GM12878 (cell line): ENCODE measurements at regions not wholly inside any gene's neighbourhood (a gene's known extent, or its start where the extent isn't known, plus 50 kb on each side); places are given as distances from the start of the nearest gene placed in this dataset.

Experiments used
- ATAC-seq: fragments of 200-7000 bp; cut with Tn5 transposase; 3 replicates; pipeline ENCODE4 v1.9.1; 2020; ENCODE audit warnings: mild to moderate bottlenecking, moderate library complexity
- BruUV-seq: library from RNA; stranded (reverse); fragments of 400-500 nt; replicated peaks from 2 replicates; lab custom pipeline; 2021; lab: Mats Ljungman, UMichigan
- CTCF ChIA-PET: fragments of 300-600 bp; sonication (Branson Sonifier 250); formaldehyde crosslinking; extraction: SDS; loops from one replicate; lab custom pipeline; 2021; ENCODE audit warnings: inconsistent platforms; lab: Yijun Ruan, JAX
- POLR2A ChIA-PET: fragments of 350-600 bp; formaldehyde crosslinking; extraction: SDS; loops from one replicate; lab custom pipeline; 2021; ENCODE audit warnings: inconsistent platforms; lab: Charles Lee
- RAD21 ChIA-PET: fragments of 300-600 bp; sonication (Branson Sonifier 250); formaldehyde crosslinking; loops from one replicate; lab custom pipeline; 2023; ENCODE audit warnings: antibody characterized with exemption; ENCODE audit not compliant: unreplicated experiment; lab: Charles Lee
- SMC1A ChIA-PET: fragments of 300-600 bp; sonication (Branson Sonifier 250); formaldehyde crosslinking; loops from one replicate; lab custom pipeline; 2023; ENCODE audit not compliant: unreplicated experiment, uncharacterized antibody; lab: Charles Lee
- DNase-seq: peaks from one replicate; pipeline ENCODE4 v3.0.0-alpha.2; 2011; ENCODE audit warnings: low read depth, low spot score
- FAIRE-seq: peaks from 3 replicates; lab custom pipeline; 2011; peaks lifted over from hg19 to GRCh38; lab: Jason Lieb, UNC
- H2AFZ ChIP-seq: 2 replicates; pipeline ENCODE4 v1.6.0; 2011; ENCODE audit warnings: low read depth, low read length, control low read depth; ENCODE audit not compliant: control insufficient read depth
- H3K27ac ChIP-seq: 2 replicates; pipeline ENCODE4 v1.5.1; 2011; ENCODE audit warnings: control low read depth; ENCODE audit not compliant: control insufficient read depth, insufficient read depth
- H3K27me3 ChIP-seq, 2 experiments: replicated peaks in 1 of 2; 2 replicates each; pipeline versions ENCODE4 v1.6.0 to v1.6.1; 2011; ENCODE audit warnings: low read length in 1 of 2; ENCODE audit not compliant: control insufficient read depth in 2 of 2, insufficient read depth in 2 of 2
- H3K36me3 ChIP-seq, 2 experiments: 2 replicates each; pipeline ENCODE4 v1.5.1; 2011; ENCODE audit warnings: low read length in 1 of 2; ENCODE audit not compliant: control insufficient read depth in 2 of 2, insufficient read depth in 2 of 2
- H3K4me1 ChIP-seq: 2 replicates; pipeline ENCODE4 v1.6.1; 2011; ENCODE audit warnings: mild to moderate bottlenecking, low read length, moderate library complexity, mixed read lengths; ENCODE audit not compliant: control insufficient read depth, insufficient read depth
- H3K4me2 ChIP-seq: 2 replicates; pipeline ENCODE4 v1.6.0; 2011; ENCODE audit warnings: control low read depth; ENCODE audit not compliant: control insufficient read depth, insufficient read depth
- H3K4me3 ChIP-seq: fragments of 200-600 bp; sonication (generic); 2 replicates; pipeline ENCODE4 v1.5.1; 2016
- H3K79me2 ChIP-seq: 2 replicates; pipeline ENCODE4 v1.6.0; 2011; ENCODE audit warnings: low read length; ENCODE audit not compliant: control insufficient read depth, insufficient read depth
- H3K9ac ChIP-seq: 2 replicates; pipeline ENCODE4 v1.8.0; 2011; ENCODE audit warnings: low read length, control low read depth, mixed read lengths; ENCODE audit not compliant: control insufficient read depth, insufficient read depth
- H3K9me3 ChIP-seq: replicated peaks from 3 replicates; pipeline ENCODE4 v1.5.1; 2011; ENCODE audit warnings: mild to moderate bottlenecking, low read length; ENCODE audit not compliant: control insufficient read depth, insufficient read depth
- H4K20me1 ChIP-seq: 2 replicates; pipeline ENCODE4 v1.6.0; 2011; ENCODE audit not compliant: control insufficient read depth, insufficient read depth
- BMI1 ChIP-seq: fragments of 450-650 bp; IDR thresholded peaks from 2 replicates; pipeline ENCODE4 v1.6.1; 2016; ENCODE audit warnings: mild to moderate bottlenecking, moderate library complexity, borderline replicate concordance
- CREB1 ChIP-seq: IDR thresholded peaks from 2 replicates; pipeline ENCODE4 v1.6.1; 2012; ENCODE audit warnings: low read depth, mild to moderate bottlenecking, inconsistent platforms
- HDGF ChIP-seq: fragments of 450-650 bp; IDR thresholded peaks from 2 replicates; pipeline ENCODE4 v1.6.1; 2016; ENCODE audit warnings: antibody characterized with exemption
- JUNB ChIP-seq: IDR thresholded peaks from 2 replicates; pipeline ENCODE4 v1.6.1; 2016; ENCODE audit warnings: antibody characterized with exemption, mild to moderate bottlenecking
- NFYA ChIP-seq: IDR thresholded peaks from 2 replicates; pipeline ENCODE4 v1.6.1; 2011; ENCODE audit warnings: low read depth, mild to moderate bottlenecking, low read length, improper control_type of control experiment, borderline replicate concordance
- NR2C1 ChIP-seq: fragments of 450-650 bp; IDR thresholded peaks from 2 replicates; pipeline ENCODE4 v1.6.1; 2017; ENCODE audit warnings: antibody characterized with exemption, mild to moderate bottlenecking, moderate library complexity
- NR2F1 ChIP-seq: fragments of 450-650 bp; conservative IDR thresholded peaks from 2 replicates; pipeline ENCODE4 v1.6.1; 2017; ENCODE audit warnings: mild to moderate bottlenecking
- RAD51 ChIP-seq: fragments of 450-650 bp; IDR thresholded peaks from 2 replicates; pipeline ENCODE4 v1.6.1; 2016; ENCODE audit warnings: moderate library complexity, mild to moderate bottlenecking, inconsistent platforms
- RB1 ChIP-seq: fragments of 450-650 bp; formaldehyde crosslinking; IDR thresholded peaks from 2 replicates; pipeline ENCODE4 v1.6.1; 2017; ENCODE audit warnings: mild to moderate bottlenecking, borderline replicate concordance
- RCOR1 ChIP-seq: conservative IDR thresholded peaks from 2 replicates; pipeline ENCODE4 v1.6.1; 2012; ENCODE audit warnings: low read depth, low read length, improper control_type of control experiment
- SUPT20H ChIP-seq: IDR thresholded peaks from 2 replicates; pipeline ENCODE4 v1.6.1; 2011; ENCODE audit warnings: low read depth, mild to moderate bottlenecking, low read length, moderate library complexity, borderline replicate concordance; ENCODE audit not compliant: control insufficient read depth
- TARDBP ChIP-seq: IDR thresholded peaks from 2 replicates; pipeline ENCODE4 v1.6.1; 2016; ENCODE audit warnings: borderline replicate concordance
- TBL1XR1 ChIP-seq: IDR thresholded peaks from 2 replicates; pipeline ENCODE4 v1.6.1; 2012; ENCODE audit warnings: low read depth, low read length, improper control_type of control experiment
- TCF12 ChIP-seq: IDR thresholded peaks from 2 replicates; pipeline ENCODE4 v1.6.1; 2011; ENCODE audit warnings: low read depth, mild to moderate bottlenecking, low read length
- TCF7 ChIP-seq: IDR thresholded peaks from 2 replicates; pipeline ENCODE4 v1.6.1; 2014; ENCODE audit warnings: antibody characterized with exemption, borderline replicate concordance
- ZNF274 ChIP-seq: IDR thresholded peaks from one replicate; pipeline ENCODE4 v1.8.0; 2011; ENCODE audit not compliant: insufficient read length, insufficient read depth
- in situ Hi-C: fragments of 300-500 bp; cut with MboI; formaldehyde crosslinking; loops from 9 replicates; pipeline ENCODE4 v1.14.3; 2018; ENCODE audit warnings: mixed read lengths
- intact Hi-C: fragments of 100-400 bp; cut with micrococcal nuclease; formaldehyde crosslinking; loops from one replicate; pipeline ENCODE4 v1.14.2; 2022; ENCODE audit not compliant: unreplicated experiment
- TF ChIP-seq, protein P1 (sequence below), 3 experiments: IDR thresholded peaks in 2 of 3; conservative IDR thresholded peaks in 1 of 3; 2 replicates each; pipeline ENCODE4 v1.5.1; 2011; ENCODE audit warnings: low read depth in 3 of 3, low read length in 3 of 3, mild to moderate bottlenecking in 3 of 3, control low read depth in 2 of 3, moderate library complexity in 2 of 3, inconsistent platforms in 1 of 3, mixed read lengths in 1 of 3; ENCODE audit not compliant: control insufficient read depth in 2 of 3, insufficient read depth in 1 of 3; ENCODE audit errors: extremely low read depth in 1 of 3
- TF ChIP-seq, protein P2 (sequence below): IDR thresholded peaks from 2 replicates; pipeline ENCODE4 v1.6.1; 2011; ENCODE audit warnings: borderline replicate concordance, low read depth, mild to moderate bottlenecking, moderate library complexity, low read length; ENCODE audit not compliant: insufficient read depth, poor library complexity, severe bottlenecking

DNA sequence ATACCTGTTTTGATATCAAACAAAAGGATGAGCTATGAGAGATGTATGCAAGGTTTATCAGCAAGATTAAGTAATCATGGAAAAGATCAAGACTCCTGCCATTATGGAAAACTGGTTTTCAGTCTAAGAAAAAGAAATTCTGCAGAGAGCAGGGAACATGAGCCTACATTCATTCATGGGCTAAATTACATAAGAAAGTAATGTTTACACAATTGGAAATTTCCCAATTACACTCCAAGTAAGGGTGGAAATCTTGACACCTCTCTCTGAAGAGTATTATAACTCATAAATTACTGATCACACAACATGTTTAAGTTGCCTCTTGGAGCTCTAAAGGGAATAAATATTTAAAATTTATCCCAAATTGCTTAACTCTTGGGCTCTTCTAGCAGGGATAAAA, 206.2 kb downstream of the SLC6A15 start:
- ATAC-seq (no peak), FAIRE-seq (no peak), DNase-seq (no peak)
- RAD21 ChIA-PET, result no interaction called here
- H2AFZ ChIP-seq, result no peak overlapping the region
- H3K36me3 ChIP-seq, result no peaks in the 10 kb centered on the region
- H3K27ac ChIP-seq, result no peak overlapping the region
- TF ChIP-seq RB1 (no peak), TCF7 (no peak), ZNF274 (no peak), NR2F1 (no peak)
- TF ChIP-seq, protein P1, sequence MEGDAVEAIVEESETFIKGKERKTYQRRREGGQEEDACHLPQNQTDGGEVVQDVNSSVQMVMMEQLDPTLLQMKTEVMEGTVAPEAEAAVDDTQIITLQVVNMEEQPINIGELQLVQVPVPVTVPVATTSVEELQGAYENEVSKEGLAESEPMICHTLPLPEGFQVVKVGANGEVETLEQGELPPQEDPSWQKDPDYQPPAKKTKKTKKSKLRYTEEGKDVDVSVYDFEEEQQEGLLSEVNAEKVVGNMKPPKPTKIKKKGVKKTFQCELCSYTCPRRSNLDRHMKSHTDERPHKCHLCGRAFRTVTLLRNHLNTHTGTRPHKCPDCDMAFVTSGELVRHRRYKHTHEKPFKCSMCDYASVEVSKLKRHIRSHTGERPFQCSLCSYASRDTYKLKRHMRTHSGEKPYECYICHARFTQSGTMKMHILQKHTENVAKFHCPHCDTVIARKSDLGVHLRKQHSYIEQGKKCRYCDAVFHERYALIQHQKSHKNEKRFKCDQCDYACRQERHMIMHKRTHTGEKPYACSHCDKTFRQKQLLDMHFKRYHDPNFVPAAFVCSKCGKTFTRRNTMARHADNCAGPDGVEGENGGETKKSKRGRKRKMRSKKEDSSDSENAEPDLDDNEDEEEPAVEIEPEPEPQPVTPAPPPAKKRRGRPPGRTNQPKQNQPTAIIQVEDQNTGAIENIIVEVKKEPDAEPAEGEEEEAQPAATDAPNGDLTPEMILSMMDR (IDR thresholded peaks at IDR 0.05 in 2 of 3, conservative IDR thresholded peaks at IDR 0.05 in 1 of 3; ENCODE audit: control insufficient read depth in 2 of 3, extremely low read depth in 1 of 3, insufficient read depth in 1 of 3, low read depth in 3 of 3, low read length in 3 of 3), result no peak
- H3K27me3 ChIP-seq, result no peaks in the 10 kb centered on the region
- H3K9ac ChIP-seq, result no peak overlapping the region
- no peak overlapping the region for H3K4me2 ChIP-seq
- intact Hi-C loops, result no loop called here
- CTCF ChIA-PET, result no interaction called here
- H3K4me1 ChIP-seq, result no peaks in the 10 kb centered on the region
- SMC1A ChIA-PET, result interaction anchor here (0.6 to 2.1 kb wide), 3 partner anchors 9 to 636 kb away, joined by 3 to 4 read pairs (median 3); no protein-coding TSS in a partner anchor
- no TSS peak for BruUV-seq
- in situ Hi-C loops, result no loop called here
- POLR2A ChIA-PET, result no interaction called here
- H3K4me3 ChIP-seq, result no peak overlapping the region
- H3K79me2 ChIP-seq, result no peaks in the 10 kb centered on the region
- H4K20me1 ChIP-seq, result no peaks in the 10 kb centered on the region
- no peaks in the 10 kb centered on the region for H3K9me3 ChIP-seq

DNA sequence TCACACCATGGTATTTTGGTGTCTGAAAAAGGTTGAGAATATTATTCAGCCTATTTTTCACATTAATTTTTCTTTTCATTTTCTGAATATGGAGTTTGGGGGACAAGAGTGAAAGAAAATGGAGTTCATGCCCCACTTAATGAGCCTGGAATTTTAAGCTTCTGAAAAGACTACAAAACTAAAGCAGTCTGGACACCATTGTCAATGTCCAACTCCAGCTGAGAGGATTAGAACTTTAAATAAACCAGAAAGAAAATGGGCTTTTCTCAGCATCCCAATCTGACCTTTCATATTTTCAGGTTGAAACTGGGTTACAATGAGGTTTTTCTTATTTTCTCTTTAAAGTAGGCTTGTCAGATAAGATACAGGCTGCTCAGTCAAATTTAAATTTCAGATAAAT, 207.7 kb downstream of the SLC6A15 start:
- FAIRE-seq, result no peak
- RAD21 ChIA-PET, result no interaction called here
- Histone ChIP-seq H3K27me3 (no peaks in the 10 kb centered on the region), H3K79me2 (no peaks in the 10 kb centered on the region), H3K4me2 (no peak overlapping the region), H3K36me3 (no peaks in the 10 kb centered on the region), H3K4me1 (no peaks in the 10 kb centered on the region), H3K27ac (no peak overlapping the region), H3K9ac (no peak overlapping the region), H3K9me3 (no peaks in the 10 kb centered on the region), H2AFZ (no peak overlapping the region), H3K4me3 (no peak overlapping the region), H4K20me1 (no peaks in the 10 kb centered on the region)
- intact Hi-C loops, result no loop called here
- no peak for DNase-seq
- CTCF ChIA-PET, result no interaction called here
- in situ Hi-C loops, result no loop called here
- no TSS peak for BruUV-seq
- POLR2A ChIA-PET, result no interaction called here
- SMC1A ChIA-PET, result interaction anchor here (2.1 kb wide), 1 partner anchor 43 kb away, joined by 4 read pairs; no protein-coding TSS in a partner anchor
- ATAC-seq, result no peak
- TF ChIP-seq TBL1XR1 (no peak), RAD51 (no peak), NR2C1 (no peak), BMI1 (no peak), SUPT20H (no peak), TARDBP (no peak), TCF12 (no peak), CREB1 (no peak), RCOR1 (no peak), JUNB (no peak), HDGF (no peak), NFYA (no peak)
- TF ChIP-seq, protein P2, sequence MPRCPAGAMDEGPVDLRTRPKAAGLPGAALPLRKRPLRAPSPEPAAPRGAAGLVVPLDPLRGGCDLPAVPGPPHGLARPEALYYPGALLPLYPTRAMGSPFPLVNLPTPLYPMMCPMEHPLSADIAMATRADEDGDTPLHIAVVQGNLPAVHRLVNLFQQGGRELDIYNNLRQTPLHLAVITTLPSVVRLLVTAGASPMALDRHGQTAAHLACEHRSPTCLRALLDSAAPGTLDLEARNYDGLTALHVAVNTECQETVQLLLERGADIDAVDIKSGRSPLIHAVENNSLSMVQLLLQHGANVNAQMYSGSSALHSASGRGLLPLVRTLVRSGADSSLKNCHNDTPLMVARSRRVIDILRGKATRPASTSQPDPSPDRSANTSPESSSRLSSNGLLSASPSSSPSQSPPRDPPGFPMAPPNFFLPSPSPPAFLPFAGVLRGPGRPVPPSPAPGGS, result no peak
